Keratinocyte (primary cell): ENCODE measurements at regions not wholly inside any gene's neighbourhood (a gene's known extent, or its start where the extent isn't known, plus 50 kb on each side); places are given as distances from the start of the nearest gene placed in this dataset.

Source experiments
- DNase-seq: peaks from one replicate; pipeline ENCODE4 v3.0.0-alpha.2; 2011; ENCODE audit warnings: low read depth, missing footprints, low spot score
- FAIRE-seq: peaks from 2 replicates; lab custom pipeline; 2011; peaks lifted over from hg19 to GRCh38; lab: Jason Lieb, UNC
- H2AFZ ChIP-seq: 2 replicates; pipeline ENCODE4 v1.6.0; 2012; ENCODE audit warnings: low read length, control low read depth, inconsistent platforms; ENCODE audit not compliant: control insufficient read depth
- H3K27ac ChIP-seq: 2 replicates; pipeline ENCODE4 v1.5.1; 2011; ENCODE audit warnings: low read length; ENCODE audit not compliant: control insufficient read depth, insufficient read depth
- H3K27me3 ChIP-seq: 3 replicates; pipeline ENCODE4 v1.6.0; 2011; ENCODE audit warnings: low read length; ENCODE audit not compliant: control insufficient read depth, insufficient read depth; ENCODE audit errors: extremely low read depth
- H3K36me3 ChIP-seq, 2 experiments: 2 replicates in 1 of 2; 3 replicates in 1 of 2; pipeline ENCODE4 v1.5.1; 2011; ENCODE audit warnings: low read length in 2 of 2, mild to moderate bottlenecking in 1 of 2; ENCODE audit not compliant: control insufficient read depth in 2 of 2, insufficient read depth in 2 of 2; ENCODE audit errors: extremely low read depth in 1 of 2
- H3K4me1 ChIP-seq: 3 replicates; pipeline ENCODE4 v1.5.1; 2011; ENCODE audit warnings: low read length; ENCODE audit not compliant: control insufficient read depth, insufficient read depth; ENCODE audit errors: extremely low read depth
- H3K4me2 ChIP-seq: 3 replicates; pipeline ENCODE4 v1.6.0; 2011; ENCODE audit warnings: low read depth, low read length; ENCODE audit not compliant: control insufficient read depth, insufficient read depth; ENCODE audit errors: extremely low read depth
- H3K4me3 ChIP-seq, 3 experiments: fragments of 200-600 bp in 1 of 3; sonication (generic) in 1 of 3; 2 replicates in 2 of 3; 3 replicates in 1 of 3; pipeline ENCODE4 v1.5.1; 2011 to 2016; ENCODE audit warnings: low read length in 3 of 3, mild to moderate bottlenecking in 3 of 3, control low read depth in 2 of 3, inconsistent platforms in 1 of 3, low read depth in 1 of 3, mixed read lengths in 1 of 3, mixed run types in 1 of 3, moderate library complexity in 1 of 3; ENCODE audit not compliant: control insufficient read depth in 2 of 3, insufficient read depth in 2 of 3; ENCODE audit errors: extremely low read depth in 1 of 3
- H3K79me2 ChIP-seq: 2 replicates; pipeline ENCODE4 v1.6.0; 2012; ENCODE audit warnings: low read length; ENCODE audit not compliant: control insufficient read depth, insufficient read depth
- H3K9ac ChIP-seq: 3 replicates; pipeline ENCODE4 v1.6.0; 2011; ENCODE audit warnings: low read length; ENCODE audit not compliant: control insufficient read depth, insufficient read depth; ENCODE audit errors: extremely low read depth
- H3K9me1 ChIP-seq: 3 replicates; pipeline ENCODE4 v1.6.0; 2011; ENCODE audit warnings: low read length; ENCODE audit not compliant: control insufficient read depth, insufficient read depth; ENCODE audit errors: extremely low read depth
- H3K9me3 ChIP-seq: 2 replicates; pipeline ENCODE4 v1.5.1; 2012; ENCODE audit warnings: low read depth, low read length; ENCODE audit not compliant: control insufficient read depth
- H4K20me1 ChIP-seq: 3 replicates; pipeline ENCODE4 v1.6.0; 2011; ENCODE audit warnings: low read length; ENCODE audit not compliant: control insufficient read depth, insufficient read depth; ENCODE audit errors: extremely low read depth
- EZH2 ChIP-seq: IDR thresholded peaks from one replicate; pipeline ENCODE4 v1.6.1; 2012; ENCODE audit warnings: inconsistent platforms, mild to moderate bottlenecking, low read length, moderate library complexity
- dilution Hi-C: fragments of 300-500 bp; cut with MboI; formaldehyde crosslinking; loops from one replicate; pipeline ENCODE4 v1.7.0; 2020; ENCODE audit warnings: low sequenced_read_pairs; ENCODE audit not compliant: extremely low pct_ligation_motif_present
- TF ChIP-seq, protein P1 (sequence below), 3 experiments: IDR thresholded peaks in 1 of 3; conservative IDR thresholded peaks in 1 of 3; optimal IDR thresholded peaks in 1 of 3; 2 replicates in 2 of 3; 3 replicates in 1 of 3; pipeline versions ENCODE3 to v1.5.1; 2011; ENCODE audit warnings: low read length in 3 of 3, mild to moderate bottlenecking in 3 of 3, moderate library complexity in 2 of 3, control low read depth in 1 of 3, inconsistent platforms in 1 of 3; ENCODE audit not compliant: insufficient read depth in 2 of 3; ENCODE audit errors: extremely low read depth in 1 of 3

- no peak overlapping the region for H3K9ac ChIP-seq
- H3K4me2 ChIP-seq = no peak overlapping the region
- no peaks in the 10 kb centered on the region for H3K36me3 ChIP-seq
- no peaks in the 10 kb centered on the region for H3K4me1 ChIP-seq
- H3K9me1 ChIP-seq = no peaks in the 10 kb centered on the region
- H3K27me3 ChIP-seq = no peaks in the 10 kb centered on the region
- FAIRE-seq = no peak
- dilution Hi-C loops = no loop called here
- no peaks in the 10 kb centered on the region for H3K79me2 ChIP-seq
- H4K20me1 ChIP-seq = no peaks in the 10 kb centered on the region
- H3K9me3 ChIP-seq = no peaks in the 10 kb centered on the region
- no peak for DNase-seq
- no peak for TF ChIP-seq EZH2
- no peak overlapping the region for H3K4me3 ChIP-seq
- H3K27ac ChIP-seq = no peak overlapping the region
- no peak overlapping the region for H2AFZ ChIP-seq
These were observed 1077.3 kb upstream of the TMEFF2 start for GRCh38 chr2:193272011-193272410.

- H3K9me1 ChIP-seq = no peaks in the 10 kb centered on the region
- H3K27me3 ChIP-seq = no peaks in the 10 kb centered on the region
- dilution Hi-C loops = no loop called here
- no peak for FAIRE-seq
- no peaks in the 10 kb centered on the region for H3K36me3 ChIP-seq
- no peak overlapping the region for H3K27ac ChIP-seq
- H4K20me1 ChIP-seq = no peaks in the 10 kb centered on the region
- H3K4me1 ChIP-seq = no peaks in the 10 kb centered on the region
- no peak overlapping the region for H3K4me3 ChIP-seq
- H3K79me2 ChIP-seq = no peaks in the 10 kb centered on the region
- TF ChIP-seq, protein P1, sequence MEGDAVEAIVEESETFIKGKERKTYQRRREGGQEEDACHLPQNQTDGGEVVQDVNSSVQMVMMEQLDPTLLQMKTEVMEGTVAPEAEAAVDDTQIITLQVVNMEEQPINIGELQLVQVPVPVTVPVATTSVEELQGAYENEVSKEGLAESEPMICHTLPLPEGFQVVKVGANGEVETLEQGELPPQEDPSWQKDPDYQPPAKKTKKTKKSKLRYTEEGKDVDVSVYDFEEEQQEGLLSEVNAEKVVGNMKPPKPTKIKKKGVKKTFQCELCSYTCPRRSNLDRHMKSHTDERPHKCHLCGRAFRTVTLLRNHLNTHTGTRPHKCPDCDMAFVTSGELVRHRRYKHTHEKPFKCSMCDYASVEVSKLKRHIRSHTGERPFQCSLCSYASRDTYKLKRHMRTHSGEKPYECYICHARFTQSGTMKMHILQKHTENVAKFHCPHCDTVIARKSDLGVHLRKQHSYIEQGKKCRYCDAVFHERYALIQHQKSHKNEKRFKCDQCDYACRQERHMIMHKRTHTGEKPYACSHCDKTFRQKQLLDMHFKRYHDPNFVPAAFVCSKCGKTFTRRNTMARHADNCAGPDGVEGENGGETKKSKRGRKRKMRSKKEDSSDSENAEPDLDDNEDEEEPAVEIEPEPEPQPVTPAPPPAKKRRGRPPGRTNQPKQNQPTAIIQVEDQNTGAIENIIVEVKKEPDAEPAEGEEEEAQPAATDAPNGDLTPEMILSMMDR (optimal IDR thresholded peaks at IDR 0.05 in 1 of 3, IDR thresholded peaks at IDR 0.05 in 1 of 3, conservative IDR thresholded peaks at IDR 0.05 in 1 of 3; ENCODE audit: extremely low read depth in 1 of 3, insufficient read depth in 2 of 3, low read length in 3 of 3) = no peak
- no peak for TF ChIP-seq EZH2
- no peaks in the 10 kb centered on the region for H3K9me3 ChIP-seq
- H2AFZ ChIP-seq = no peak overlapping the region
- no peak for DNase-seq
- H3K4me2 ChIP-seq = no peak overlapping the region
- no peak overlapping the region for H3K9ac ChIP-seq
These were observed 1076.1 kb upstream of the TMEFF2 start for GRCh38 chr2:193270816-193271215.

DNA sequence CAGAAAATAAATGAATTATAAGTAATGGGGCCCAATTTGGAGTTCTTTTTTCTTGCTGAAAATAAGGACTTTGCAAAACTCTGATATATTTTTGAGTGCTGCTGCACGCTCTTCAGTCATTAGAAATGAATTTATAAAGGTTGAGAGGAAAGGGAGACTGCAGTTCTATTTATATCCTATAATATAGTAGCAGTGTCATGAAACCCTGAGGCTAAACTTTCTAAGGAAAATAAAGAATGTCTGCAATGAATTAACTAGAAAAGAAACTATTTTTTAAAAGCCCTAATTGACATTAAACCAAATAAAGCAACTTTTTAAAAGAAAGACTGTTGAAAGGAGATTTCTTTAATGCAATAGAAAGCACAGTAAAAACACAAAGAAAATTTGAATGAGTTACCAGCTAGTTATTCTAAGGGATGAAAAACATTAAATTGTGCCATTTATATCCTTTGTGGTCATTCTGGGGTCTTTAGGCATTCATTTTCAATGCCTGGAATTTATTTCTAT, 1072.8 kb upstream of the TMEFF2 start:
- no peak for TF ChIP-seq EZH2
- TF ChIP-seq, protein P1 (optimal IDR thresholded peaks at IDR 0.05 in 1 of 3, IDR thresholded peaks at IDR 0.05 in 1 of 3, conservative IDR thresholded peaks at IDR 0.05 in 1 of 3; ENCODE audit: extremely low read depth in 1 of 3, insufficient read depth in 2 of 3, low read length in 3 of 3) = no peak
- H3K9ac ChIP-seq = no peak overlapping the region
- no peaks in the 10 kb centered on the region for H3K9me3 ChIP-seq
- no peaks in the 10 kb centered on the region for H3K79me2 ChIP-seq
- no peak for FAIRE-seq
- no peaks in the 10 kb centered on the region for H4K20me1 ChIP-seq
- no peak overlapping the region for H3K27ac ChIP-seq
- no peaks in the 10 kb centered on the region for H3K9me1 ChIP-seq
- H3K4me3 ChIP-seq = no peak overlapping the region
- no peak overlapping the region for H3K4me2 ChIP-seq
- dilution Hi-C loops = no loop called here
- H3K27me3 ChIP-seq = no peaks in the 10 kb centered on the region
- H2AFZ ChIP-seq = no peak overlapping the region
- DNase-seq = no peak
- H3K36me3 ChIP-seq = no peaks in the 10 kb centered on the region
- H3K4me1 ChIP-seq = no peaks in the 10 kb centered on the region
